Gastroesophageal sphincter (tissue), 3 donors: ENCODE measurements at regions not wholly inside any gene's neighbourhood (a gene's known extent, or its start where the extent isn't known, plus 50 kb on each side); places are given as distances from the start of the nearest gene placed in this dataset.

Experiments used
- EP300 ChIP-seq: sonication (generic); formaldehyde crosslinking; IDR thresholded peaks from one replicate; pipeline ENCODE4 v1.6.1; 2017; ENCODE audit warnings: antibody characterized with exemption, mild to moderate bottlenecking
- POLR2A ChIP-seq, 2 donors: fragments of 450-650 bp; IDR thresholded peaks; one replicate each; pipeline ENCODE4 v1.6.1; 2017; ENCODE audit warnings: antibody characterized with exemption in 2 of 2, mild to moderate bottlenecking in 2 of 2, moderate library complexity in 1 of 2
- POLR2AphosphoS5 ChIP-seq: sonication (generic); formaldehyde crosslinking; IDR thresholded peaks from one replicate; pipeline ENCODE4 v1.6.1; 2017; ENCODE audit warnings: antibody characterized with exemption
- TF ChIP-seq, protein P1 (sequence below), 4 experiments: fragments of 200-600 bp in 2 of 4; fragments of 450-650 bp in 2 of 4; sonication (generic) in 1 of 4; IDR thresholded peaks; one replicate each; pipeline ENCODE4 v1.5.1; 2017 to 2019; ENCODE audit warnings: antibody characterized with exemption in 4 of 4, mild to moderate bottlenecking in 2 of 4, moderate library complexity in 2 of 4

DNA sequence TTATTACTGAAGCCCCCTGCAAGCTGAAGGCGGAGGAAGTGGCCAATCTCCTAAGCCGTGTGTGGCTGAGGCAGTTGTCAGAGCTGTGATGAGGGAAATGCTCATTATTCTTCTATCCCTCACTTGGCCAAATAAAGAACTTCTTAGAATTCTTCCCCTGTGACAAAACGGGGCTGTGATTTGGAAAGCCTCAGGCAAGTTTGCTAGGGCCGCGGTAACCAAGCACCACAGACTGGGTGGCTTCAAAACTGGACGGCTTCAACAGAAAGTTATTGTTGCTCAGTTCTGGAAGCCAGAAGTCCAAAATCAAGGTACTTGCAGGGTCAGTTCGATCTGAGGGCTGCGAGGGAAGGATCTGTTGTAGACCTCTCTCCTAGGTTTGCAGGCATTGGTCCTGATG, 72.3 kb upstream of the STEAP1B start:
- TF ChIP-seq, protein P1, sequence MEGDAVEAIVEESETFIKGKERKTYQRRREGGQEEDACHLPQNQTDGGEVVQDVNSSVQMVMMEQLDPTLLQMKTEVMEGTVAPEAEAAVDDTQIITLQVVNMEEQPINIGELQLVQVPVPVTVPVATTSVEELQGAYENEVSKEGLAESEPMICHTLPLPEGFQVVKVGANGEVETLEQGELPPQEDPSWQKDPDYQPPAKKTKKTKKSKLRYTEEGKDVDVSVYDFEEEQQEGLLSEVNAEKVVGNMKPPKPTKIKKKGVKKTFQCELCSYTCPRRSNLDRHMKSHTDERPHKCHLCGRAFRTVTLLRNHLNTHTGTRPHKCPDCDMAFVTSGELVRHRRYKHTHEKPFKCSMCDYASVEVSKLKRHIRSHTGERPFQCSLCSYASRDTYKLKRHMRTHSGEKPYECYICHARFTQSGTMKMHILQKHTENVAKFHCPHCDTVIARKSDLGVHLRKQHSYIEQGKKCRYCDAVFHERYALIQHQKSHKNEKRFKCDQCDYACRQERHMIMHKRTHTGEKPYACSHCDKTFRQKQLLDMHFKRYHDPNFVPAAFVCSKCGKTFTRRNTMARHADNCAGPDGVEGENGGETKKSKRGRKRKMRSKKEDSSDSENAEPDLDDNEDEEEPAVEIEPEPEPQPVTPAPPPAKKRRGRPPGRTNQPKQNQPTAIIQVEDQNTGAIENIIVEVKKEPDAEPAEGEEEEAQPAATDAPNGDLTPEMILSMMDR (IDR thresholded peaks at IDR 0.05): no peak
- no peak for TF ChIP-seq POLR2AphosphoS5
- no peak for TF ChIP-seq POLR2A (IDR thresholded peaks at IDR 0.05)
- TF ChIP-seq EP300: no peak
